ENCODE measurements at regions not wholly inside any gene's neighbourhood (a gene's known extent, or its start where the extent isn't known, plus 50 kb on each side); places are given as distances from the start of the nearest gene placed in this dataset.
A peak's percentile ranks its signal among the peaks of the same experiment; 100 is the strongest.

DNA sequence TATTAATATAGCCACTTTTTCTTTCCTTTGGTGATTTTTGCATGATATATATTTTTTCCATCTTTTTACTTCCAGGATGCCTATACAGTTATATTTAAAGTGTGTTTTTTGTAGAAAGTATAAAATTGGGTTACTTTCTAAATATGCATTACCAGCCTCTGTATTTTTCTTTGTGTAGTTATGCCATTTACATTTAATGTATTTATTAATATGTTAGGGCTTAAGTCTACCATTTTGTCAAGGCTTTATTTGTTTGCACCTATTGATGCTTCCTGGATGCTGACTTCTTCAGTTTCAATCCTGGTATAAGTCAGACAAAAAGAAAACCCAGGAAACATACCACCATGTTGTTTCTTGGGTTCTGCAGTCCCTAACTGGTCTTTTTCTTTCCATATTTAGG lies 911.1 kb upstream of the GOT2 start:
- CTCF ChIA-PET, result no interaction called here
- H3K9me3 Mint-ChIP-seq (ENCODE audit: unreplicated experiment), result peaks cover 17% of the 10 kb centered on the region
- no TSS peak for BruUV-seq (replicated peaks)
- H3K27ac Mint-ChIP-seq (ENCODE audit: low read depth, unreplicated experiment), result no peak overlapping the region
- H3K4me1 Mint-ChIP-seq (ENCODE audit: insufficient read depth, unreplicated experiment), result no peaks in the 10 kb centered on the region
- no peak for DNase-seq (ENCODE audit: unreplicated experiment)
- TF ChIP-seq, protein P1, sequence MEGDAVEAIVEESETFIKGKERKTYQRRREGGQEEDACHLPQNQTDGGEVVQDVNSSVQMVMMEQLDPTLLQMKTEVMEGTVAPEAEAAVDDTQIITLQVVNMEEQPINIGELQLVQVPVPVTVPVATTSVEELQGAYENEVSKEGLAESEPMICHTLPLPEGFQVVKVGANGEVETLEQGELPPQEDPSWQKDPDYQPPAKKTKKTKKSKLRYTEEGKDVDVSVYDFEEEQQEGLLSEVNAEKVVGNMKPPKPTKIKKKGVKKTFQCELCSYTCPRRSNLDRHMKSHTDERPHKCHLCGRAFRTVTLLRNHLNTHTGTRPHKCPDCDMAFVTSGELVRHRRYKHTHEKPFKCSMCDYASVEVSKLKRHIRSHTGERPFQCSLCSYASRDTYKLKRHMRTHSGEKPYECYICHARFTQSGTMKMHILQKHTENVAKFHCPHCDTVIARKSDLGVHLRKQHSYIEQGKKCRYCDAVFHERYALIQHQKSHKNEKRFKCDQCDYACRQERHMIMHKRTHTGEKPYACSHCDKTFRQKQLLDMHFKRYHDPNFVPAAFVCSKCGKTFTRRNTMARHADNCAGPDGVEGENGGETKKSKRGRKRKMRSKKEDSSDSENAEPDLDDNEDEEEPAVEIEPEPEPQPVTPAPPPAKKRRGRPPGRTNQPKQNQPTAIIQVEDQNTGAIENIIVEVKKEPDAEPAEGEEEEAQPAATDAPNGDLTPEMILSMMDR (IDR thresholded peaks at IDR 0.05; ENCODE audit: unreplicated experiment), result no peak
- H3K4me3 Mint-ChIP-seq (ENCODE audit: unreplicated experiment), result no peak overlapping the region
- intact Hi-C loops (cut with micrococcal nuclease), result no loop called here
- no peaks in the 10 kb centered on the region for H3K27me3 Mint-ChIP-seq (ENCODE audit: insufficient read depth, unreplicated experiment)
- POLR2A ChIA-PET, result no interaction called here
- H3K36me3 Mint-ChIP-seq (ENCODE audit: insufficient read depth, unreplicated experiment), result no peaks in the 10 kb centered on the region

DNA sequence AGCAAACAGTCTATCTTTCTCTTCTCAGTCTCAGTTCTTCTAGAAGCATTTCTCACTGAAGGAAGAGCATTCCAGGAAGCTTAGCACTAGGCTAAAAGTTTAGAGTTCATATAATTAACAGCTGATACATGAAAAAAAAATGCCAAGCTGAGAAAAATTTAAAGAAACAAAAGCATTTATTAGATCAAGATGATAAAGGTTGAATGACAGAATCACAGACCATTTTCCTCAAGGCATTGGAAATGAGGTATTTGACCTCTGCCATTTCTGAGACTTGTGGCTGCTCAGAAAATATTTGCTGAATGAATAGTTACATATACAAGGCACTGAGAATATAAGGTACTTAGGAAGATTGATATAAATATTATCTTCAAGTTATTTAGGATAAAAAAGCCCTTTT lies 901.6 kb upstream of the GOT2 start:
- H3K9me3 Mint-ChIP-seq (ENCODE audit: unreplicated experiment), result peaks cover 7% of the 10 kb centered on the region
- no peaks in the 10 kb centered on the region for H3K36me3 Mint-ChIP-seq (ENCODE audit: insufficient read depth, unreplicated experiment)
- TF ChIP-seq, protein P1 (IDR thresholded peaks at IDR 0.05; ENCODE audit: unreplicated experiment), result no peak
- intact Hi-C loops (cut with micrococcal nuclease), result no loop called here
- ChIA-PET POLR2A (no interaction called here), CTCF (no interaction called here)
- no peak for DNase-seq (ENCODE audit: unreplicated experiment)
- no TSS peak for BruUV-seq (replicated peaks)
- peaks cover 29% of the 10 kb centered on the region for H3K4me1 Mint-ChIP-seq (ENCODE audit: insufficient read depth, unreplicated experiment)
- H3K27me3 Mint-ChIP-seq (ENCODE audit: insufficient read depth, unreplicated experiment), result no peaks in the 10 kb centered on the region
- no peak overlapping the region for H3K27ac Mint-ChIP-seq (ENCODE audit: low read depth, unreplicated experiment)
- H3K4me3 Mint-ChIP-seq (ENCODE audit: unreplicated experiment), result no peak overlapping the region

DNA sequence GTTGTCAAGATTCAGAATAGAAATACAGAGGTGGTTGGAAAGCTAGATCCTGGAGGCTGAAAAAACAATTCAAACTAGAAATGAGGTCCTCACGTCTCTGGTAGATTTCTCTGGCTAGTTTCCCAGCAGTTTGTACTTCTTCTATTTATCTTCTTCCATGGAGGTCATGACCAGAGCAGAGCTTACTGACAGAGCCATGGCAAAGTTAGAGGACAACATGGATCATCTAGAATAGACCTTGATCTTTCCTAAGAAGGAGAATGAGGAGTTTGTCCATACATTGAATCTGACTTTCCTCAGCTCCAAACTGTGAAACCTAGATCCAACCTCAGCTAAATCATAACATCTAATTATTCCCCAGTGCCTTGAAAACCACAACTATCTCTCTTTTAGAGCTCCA lies 900.8 kb upstream of the GOT2 start:
- no peak overlapping the region for H3K27ac Mint-ChIP-seq (ENCODE audit: low read depth, unreplicated experiment)
- ChIA-PET CTCF (no interaction called here), POLR2A (no interaction called here)
- H3K4me1 Mint-ChIP-seq (ENCODE audit: insufficient read depth, unreplicated experiment), result peaks cover 29% of the 10 kb centered on the region
- H3K9me3 Mint-ChIP-seq (ENCODE audit: unreplicated experiment), result peaks cover 7% of the 10 kb centered on the region
- DNase-seq (ENCODE audit: unreplicated experiment), result no peak
- H3K4me3 Mint-ChIP-seq (ENCODE audit: unreplicated experiment), result no peak overlapping the region
- no peaks in the 10 kb centered on the region for H3K27me3 Mint-ChIP-seq (ENCODE audit: insufficient read depth, unreplicated experiment)
- BruUV-seq (replicated peaks), result no TSS peak
- H3K36me3 Mint-ChIP-seq (ENCODE audit: insufficient read depth, unreplicated experiment), result no peaks in the 10 kb centered on the region
- intact Hi-C loops (cut with micrococcal nuclease), result no loop called here
- TF ChIP-seq, protein P1 (IDR thresholded peaks at IDR 0.05; ENCODE audit: unreplicated experiment), result no peak

DNA sequence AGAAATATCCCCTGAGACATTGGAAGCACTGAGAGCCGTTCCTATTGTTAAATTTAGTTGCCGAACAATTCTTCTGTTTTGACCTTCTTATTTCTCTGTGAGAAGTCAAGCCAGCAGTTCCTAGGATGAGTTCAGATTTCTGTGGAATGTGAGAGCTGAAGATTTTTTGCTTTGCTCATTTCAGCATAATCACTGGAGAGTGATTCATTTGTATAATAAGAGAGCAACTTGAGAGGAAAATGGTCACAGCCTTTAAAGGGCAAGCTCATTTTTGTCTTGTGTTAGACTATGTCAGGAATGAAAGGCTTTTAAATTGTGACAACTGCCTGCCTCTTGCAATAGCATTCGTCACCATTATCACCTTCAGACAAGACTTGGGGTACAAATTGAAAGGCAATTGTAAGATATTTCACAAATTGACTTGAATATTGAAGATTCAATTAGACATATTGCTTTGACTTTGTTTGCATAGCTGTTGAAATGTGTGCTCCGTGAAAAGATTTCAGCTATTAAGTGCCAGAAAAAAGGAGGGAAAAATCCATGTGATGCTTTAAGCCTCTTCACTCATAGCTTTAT lies 900.0 kb upstream of the GOT2 start:
- no peaks in the 10 kb centered on the region for H3K36me3 Mint-ChIP-seq (ENCODE audit: insufficient read depth, unreplicated experiment)
- POLR2A ChIA-PET, result interaction anchor here (0.6 kb wide), 1 partner anchor 823 kb away, joined by 4 read pairs; no protein-coding TSS in a partner anchor
- peak overlapping the region; percentile 5 for H3K27ac Mint-ChIP-seq (ENCODE audit: low read depth, unreplicated experiment)
- DNase-seq (ENCODE audit: unreplicated experiment), result peak; percentile 25
- TF ChIP-seq, protein P1 (IDR thresholded peaks at IDR 0.05; ENCODE audit: unreplicated experiment), result no peak
- H3K4me1 Mint-ChIP-seq (ENCODE audit: insufficient read depth, unreplicated experiment), result peaks cover 29% of the 10 kb centered on the region
- H3K27me3 Mint-ChIP-seq (ENCODE audit: insufficient read depth, unreplicated experiment), result no peaks in the 10 kb centered on the region
- no TSS peak for BruUV-seq (replicated peaks)
- intact Hi-C loops (cut with micrococcal nuclease), result no loop called here
- H3K9me3 Mint-ChIP-seq (ENCODE audit: unreplicated experiment), result peaks cover 7% of the 10 kb centered on the region
- H3K4me3 Mint-ChIP-seq (ENCODE audit: unreplicated experiment), result no peak overlapping the region
- CTCF ChIA-PET, result no interaction called here
